WTC11 (cell line): ENCODE measurements at regions not wholly inside any gene's neighbourhood (a gene's known extent, or its start where the extent isn't known, plus 50 kb on each side); places are given as distances from the start of the nearest gene placed in this dataset.

ENCODE experiments used
- ATAC-seq: fragments of 200-7000 bp; cut with Tn5 transposase; 2 replicates; pipeline ENCODE4 v1.10.0; 2021; ENCODE audit warnings: mild to moderate bottlenecking, moderate library complexity
- CTCF ChIA-PET: fragments of 300-600 bp; sonication (Branson Sonifier 250); formaldehyde crosslinking; loops from one replicate; lab custom pipeline; 2021; ENCODE audit warnings: antibody characterized with exemption; lab: Charles Lee
- POLR2A ChIA-PET: fragments of 350-600 bp; sonication (Branson Sonifier 250); formaldehyde crosslinking; loops from one replicate; lab custom pipeline; 2021; ENCODE audit warnings: antibody characterized with exemption; lab: Charles Lee
- DNase-seq: peaks from one replicate; pipeline ENCODE4 v3.0.0; 2021; ENCODE audit warnings: low spot score
- H3K27ac Mint-ChIP-seq: 2 replicates; pipeline ENCODE4 v1.8.0; 2021; ENCODE audit warnings: mixed read lengths
- H3K27me3 Mint-ChIP-seq: 2 replicates; pipeline ENCODE4 v1.8.0; 2021; ENCODE audit warnings: low read depth, mild to moderate bottlenecking, moderate library complexity, mixed read lengths
- H3K36me3 Mint-ChIP-seq: 2 replicates; pipeline ENCODE4 v1.8.0; 2021; ENCODE audit warnings: mixed read lengths
- H3K4me1 Mint-ChIP-seq: 2 replicates; pipeline ENCODE4 v1.8.0; 2022; ENCODE audit warnings: mixed read lengths
- H3K4me3 Mint-ChIP-seq: 2 replicates; pipeline ENCODE4 v1.8.0; 2021; ENCODE audit warnings: mild to moderate bottlenecking, moderate library complexity, mixed read lengths
- H3K9me3 Mint-ChIP-seq: 2 replicates; pipeline ENCODE4 v1.8.0; 2021; ENCODE audit warnings: mixed read lengths
- AFF4 ChIP-seq: sonication (generic); formaldehyde crosslinking; IDR thresholded peaks from 2 replicates; pipeline ENCODE4 v1.8.1; 2023; ENCODE audit warnings: mild to moderate bottlenecking, missing genetic modification reagents, borderline replicate concordance
- ATF1 ChIP-seq: sonication (generic); formaldehyde crosslinking; IDR thresholded peaks from 2 replicates; pipeline ENCODE4 v1.8.1; 2023; ENCODE audit warnings: mild to moderate bottlenecking, moderate library complexity, missing genetic modification reagents
- ATF2 ChIP-seq: sonication (generic); formaldehyde crosslinking; IDR thresholded peaks from 2 replicates; pipeline ENCODE4 v1.8.1; 2022; ENCODE audit warnings: low read depth, missing genetic modification reagents, borderline replicate concordance
- CTCF ChIP-seq: fragments of 200-600 bp; IDR thresholded peaks from 2 replicates; pipeline ENCODE4 v1.8.0; 2022; ENCODE audit warnings: antibody characterized with exemption
- FOXJ3 ChIP-seq: sonication (generic); formaldehyde crosslinking; IDR thresholded peaks from 2 replicates; pipeline ENCODE4 v1.9.0; 2021; ENCODE audit warnings: missing genetic modification reagents, mild to moderate bottlenecking, borderline replicate concordance
- HMGA2 ChIP-seq: fragments of 250-450 bp; sonication (Bioruptor Pico); IDR thresholded peaks from 2 replicates; pipeline ENCODE4 v1.4.0; 2021; ENCODE audit warnings: mild to moderate bottlenecking, moderate library complexity
- IRF2 ChIP-seq: sonication (generic); formaldehyde crosslinking; IDR thresholded peaks from 2 replicates; pipeline ENCODE4 v1.8.0; 2022; ENCODE audit warnings: low read depth, missing genetic modification reagents, borderline replicate concordance
- JUN ChIP-seq: sonication (generic); formaldehyde crosslinking; IDR thresholded peaks from 2 replicates; pipeline ENCODE4 v1.8.0; 2023; ENCODE audit warnings: mild to moderate bottlenecking, missing genetic modification reagents
- NFATC4 ChIP-seq: fragments of 250-450 bp; sonication (Bioruptor Pico); IDR thresholded peaks from 2 replicates; pipeline ENCODE4 v1.9.0; 2021; ENCODE audit warnings: mild to moderate bottlenecking
- NR2C2 ChIP-seq: sonication (generic); formaldehyde crosslinking; IDR thresholded peaks from 2 replicates; pipeline ENCODE4 v1.8.0; 2022; ENCODE audit warnings: mild to moderate bottlenecking, missing genetic modification reagents
- SP1 ChIP-seq: sonication (generic); formaldehyde crosslinking; conservative IDR thresholded peaks from 2 replicates; pipeline ENCODE4 v1.8.1; 2022; ENCODE audit warnings: missing genetic modification reagents
- TCF7 ChIP-seq: sonication (generic); formaldehyde crosslinking; IDR thresholded peaks from 2 replicates; pipeline ENCODE4 v1.8.0; 2022; ENCODE audit warnings: mild to moderate bottlenecking, low read depth, missing genetic modification reagents, moderate library complexity
- TP53 ChIP-seq: sonication (generic); formaldehyde crosslinking; IDR thresholded peaks from 2 replicates; pipeline ENCODE4 v1.8.1; 2023; ENCODE audit warnings: mild to moderate bottlenecking, missing genetic modification reagents
- USF1 ChIP-seq: sonication (generic); formaldehyde crosslinking; IDR thresholded peaks from 2 replicates; pipeline ENCODE4 v1.8.0; 2022; ENCODE audit warnings: mild to moderate bottlenecking, missing genetic modification reagents
- ZMAT4 ChIP-seq: fragments of 250-450 bp; sonication (Bioruptor Pico); IDR thresholded peaks from 2 replicates; pipeline ENCODE4 v1.9.0; 2021; ENCODE audit warnings: mild to moderate bottlenecking
- ZNF416 ChIP-seq: fragments of 250-450 bp; sonication (Bioruptor Pico); IDR thresholded peaks from 2 replicates; pipeline ENCODE4 v1.9.0; 2021; ENCODE audit warnings: mild to moderate bottlenecking, inconsistent platforms
- ZNF671 ChIP-seq: fragments of 250-450 bp; sonication (Bioruptor Pico); IDR thresholded peaks from 2 replicates; pipeline ENCODE4 v1.8.0; 2021; ENCODE audit warnings: mild to moderate bottlenecking
- TF ChIP-seq, protein P1 (sequence below): fragments of 250-450 bp; sonication (Bioruptor Pico); conservative IDR thresholded peaks from 2 replicates; pipeline ENCODE4 v1.9.0; 2021; ENCODE audit warnings: mild to moderate bottlenecking
- TF ChIP-seq, protein P2 (sequence below): sonication (generic); formaldehyde crosslinking; IDR thresholded peaks from 2 replicates; pipeline ENCODE4 v1.8.1; 2023; ENCODE audit warnings: mild to moderate bottlenecking, missing genetic modification reagents, moderate library complexity
- TF ChIP-seq, protein P3 (sequence below): sonication (generic); formaldehyde crosslinking; conservative IDR thresholded peaks from 2 replicates; pipeline ENCODE4 v1.8.1; 2022; ENCODE audit warnings: mild to moderate bottlenecking, missing genetic modification reagents

GRCh38 chr16:6616746-6617145, 715.9 kb upstream of the RBFOX1 start:
- TF ChIP-seq CTCF (no peak), TP53 (CRISPR knock-in tag) (no peak), FOXJ3 (no peak), ZNF416 (CRISPR knock-in tag) (no peak), AFF4 (CRISPR knock-in tag) (no peak), HMGA2 (CRISPR knock-in tag) (no peak), ZMAT4 (no peak), USF1 (CRISPR knock-in tag) (no peak), ATF2 (CRISPR knock-in tag) (no peak), JUN (CRISPR knock-in tag) (no peak), ATF1 (CRISPR knock-in tag) (no peak), NFATC4 (no peak)
- TF ChIP-seq, protein P1, sequence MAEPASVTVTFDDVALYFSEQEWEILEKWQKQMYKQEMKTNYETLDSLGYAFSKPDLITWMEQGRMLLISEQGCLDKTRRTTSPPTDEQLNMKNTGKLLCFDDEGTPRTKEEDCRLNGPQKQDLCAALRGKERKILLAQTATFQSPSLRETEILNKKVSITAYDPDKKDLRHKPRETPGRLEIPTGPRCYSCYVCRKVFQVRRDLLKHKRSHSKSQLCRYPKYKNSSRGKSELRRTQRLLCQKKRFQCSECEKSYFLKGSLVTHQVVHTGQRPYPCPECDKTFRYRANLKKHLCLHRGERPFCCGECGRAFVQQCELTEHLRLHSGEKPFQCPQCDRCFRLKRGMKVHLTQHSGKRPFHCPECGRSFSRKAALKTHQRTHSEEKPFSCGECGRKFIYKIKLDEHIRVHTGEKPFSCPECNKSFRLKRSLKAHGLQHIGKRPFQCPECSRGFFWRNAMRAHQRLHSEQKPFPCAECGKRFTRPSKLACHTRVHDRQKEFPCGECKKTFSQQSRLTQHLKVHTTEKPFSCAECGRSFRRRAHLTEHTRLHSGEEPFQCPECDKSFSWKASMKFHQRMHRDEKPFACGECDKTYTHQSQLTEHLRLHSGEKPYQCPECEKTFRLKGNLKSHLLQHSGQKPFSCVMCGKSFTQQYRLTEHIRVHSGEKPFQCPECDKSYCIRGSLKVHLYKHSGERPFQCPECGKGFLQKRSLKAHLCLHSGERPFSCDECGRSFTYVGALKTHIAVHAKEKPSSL (CRISPR knock-in tag) = no peak
- TF ChIP-seq, all 79 proteins: peak for 0
- H3K4me3 Mint-ChIP-seq = no peak overlapping the region
- POLR2A ChIA-PET = no interaction called here
- DNase-seq (no peak), ATAC-seq (no peak)
- no peaks in the 10 kb centered on the region for H3K4me1 Mint-ChIP-seq
- CTCF ChIA-PET = no interaction called here
- no peak overlapping the region for H3K27ac Mint-ChIP-seq
- peaks cover 19% of the 10 kb centered on the region; the same call in 1 of the 2 replicates for H3K27me3 Mint-ChIP-seq
- peaks cover 67% of the 10 kb centered on the region for H3K36me3 Mint-ChIP-seq
- peaks cover 83% of the 10 kb centered on the region for H3K9me3 Mint-ChIP-seq

GRCh38 chr16:6615636-6616035, 717.0 kb upstream of the RBFOX1 start:
- DNase-seq (no peak), ATAC-seq (no peak)
- no peak overlapping the region for H3K27ac Mint-ChIP-seq
- CTCF ChIA-PET = no interaction called here
- peaks cover 14% of the 10 kb centered on the region; the same call in 1 of the 2 replicates for H3K27me3 Mint-ChIP-seq
- peaks cover 81% of the 10 kb centered on the region for H3K9me3 Mint-ChIP-seq
- no peak overlapping the region for H3K4me3 Mint-ChIP-seq
- H3K4me1 Mint-ChIP-seq = no peaks in the 10 kb centered on the region
- POLR2A ChIA-PET = no interaction called here
- peaks cover 67% of the 10 kb centered on the region for H3K36me3 Mint-ChIP-seq
- TF ChIP-seq TP53 (CRISPR knock-in tag) (no peak), ZNF671 (no peak), FOXJ3 (no peak), TCF7 (CRISPR knock-in tag) (no peak), NR2C2 (no peak), IRF2 (CRISPR knock-in tag) (no peak), SP1 (CRISPR knock-in tag) (no peak)
- TF ChIP-seq, protein P2, sequence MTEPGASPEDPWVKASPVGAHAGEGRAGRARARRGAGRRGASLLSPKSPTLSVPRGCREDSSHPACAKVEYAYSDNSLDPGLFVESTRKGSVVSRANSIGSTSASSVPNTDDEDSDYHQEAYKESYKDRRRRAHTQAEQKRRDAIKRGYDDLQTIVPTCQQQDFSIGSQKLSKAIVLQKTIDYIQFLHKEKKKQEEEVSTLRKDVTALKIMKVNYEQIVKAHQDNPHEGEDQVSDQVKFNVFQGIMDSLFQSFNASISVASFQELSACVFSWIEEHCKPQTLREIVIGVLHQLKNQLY = no peak
- TF ChIP-seq, protein P3, sequence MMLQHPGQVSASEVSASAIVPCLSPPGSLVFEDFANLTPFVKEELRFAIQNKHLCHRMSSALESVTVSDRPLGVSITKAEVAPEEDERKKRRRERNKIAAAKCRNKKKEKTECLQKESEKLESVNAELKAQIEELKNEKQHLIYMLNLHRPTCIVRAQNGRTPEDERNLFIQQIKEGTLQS (CRISPR knock-in tag) = no peak
